Bronchial epithelial cell (primary cell): ENCODE measurements at regions not wholly inside any gene's neighbourhood (a gene's known extent, or its start where the extent isn't known, plus 50 kb on each side); places are given as distances from the start of the nearest gene placed in this dataset.

Experiments
- DNase-seq: peaks from one replicate; pipeline ENCODE4 v3.0.0-alpha.2; 2010; ENCODE audit warnings: low read depth
- FAIRE-seq: peaks from 2 replicates; lab custom pipeline; 2011; peaks lifted over from hg19 to GRCh38; lab: Jason Lieb, UNC
- H3K27me3 ChIP-seq: 2 replicates; pipeline ENCODE4 v1.5.1; 2011; ENCODE audit warnings: low read length; ENCODE audit not compliant: control insufficient read depth, insufficient read depth
- H3K36me3 ChIP-seq: 2 replicates; pipeline ENCODE4 v1.5.1; 2011; ENCODE audit warnings: low read length; ENCODE audit not compliant: control insufficient read depth, insufficient read depth
- H3K4me3 ChIP-seq: 2 replicates; pipeline ENCODE4 v1.5.1; 2011; ENCODE audit warnings: mild to moderate bottlenecking, low read depth, low read length, control low read depth
- CTCF ChIP-seq: IDR thresholded peaks from 2 replicates; pipeline ENCODE4 v1.5.1; 2011; ENCODE audit warnings: mild to moderate bottlenecking, moderate library complexity, low read length, control low read depth, inconsistent platforms; ENCODE audit not compliant: insufficient read depth, severe bottlenecking

GRCh38 chr14:97280526-97280925 is 483.3 kb downstream of the VRK1 start:
- no peak for FAIRE-seq
- no peak for DNase-seq
- Histone ChIP-seq H3K4me3 (no peak overlapping the region), H3K36me3 (no peaks in the 10 kb centered on the region), H3K27me3 (no peaks in the 10 kb centered on the region)
- no peak for TF ChIP-seq CTCF

GRCh38 chr14:97281741-97282140 is 484.6 kb downstream of the VRK1 start:
- no peaks in the 10 kb centered on the region for H3K27me3 ChIP-seq
- no peak for FAIRE-seq
- TF ChIP-seq CTCF: no peak
- H3K4me3 ChIP-seq: no peak overlapping the region
- no peak for DNase-seq
- H3K36me3 ChIP-seq: no peaks in the 10 kb centered on the region

GRCh38 chr14:97282210-97283004 is 485.2 kb downstream of the VRK1 start:
- no peaks in the 10 kb centered on the region for H3K27me3 ChIP-seq
- no peak for DNase-seq
- no peak overlapping the region for H3K4me3 ChIP-seq
- no peak for FAIRE-seq
- no peak for TF ChIP-seq CTCF
- no peaks in the 10 kb centered on the region for H3K36me3 ChIP-seq

GRCh38 chr14:97283005-97283403 is 485.8 kb downstream of the VRK1 start:
- Histone ChIP-seq H3K36me3 (no peaks in the 10 kb centered on the region), H3K4me3 (no peak overlapping the region), H3K27me3 (no peaks in the 10 kb centered on the region)
- no peak for TF ChIP-seq CTCF
- FAIRE-seq (no peak), DNase-seq (no peak)

- no peak for DNase-seq
- no peak for FAIRE-seq
- H3K4me3 ChIP-seq: no peak overlapping the region
- TF ChIP-seq CTCF: no peak
- H3K27me3 ChIP-seq: no peaks in the 10 kb centered on the region
- no peaks in the 10 kb centered on the region for H3K36me3 ChIP-seq
Observed at GRCh38 chr14:97283426-97283825, 486.2 kb downstream of the VRK1 start.

- H3K4me3 ChIP-seq: no peak overlapping the region
- FAIRE-seq (no peak), DNase-seq (no peak)
- no peak for TF ChIP-seq CTCF
- no peaks in the 10 kb centered on the region for H3K27me3 ChIP-seq
- no peaks in the 10 kb centered on the region for H3K36me3 ChIP-seq
Observed at GRCh38 chr14:97283841-97284240, 486.7 kb downstream of the VRK1 start.
